ENCODE measurements at regions not wholly inside any gene's neighbourhood (a gene's known extent, or its start where the extent isn't known, plus 50 kb on each side); places are given as distances from the start of the nearest gene placed in this dataset.
A peak's percentile ranks its signal among the peaks of the same experiment; 100 is the strongest.

DNA sequence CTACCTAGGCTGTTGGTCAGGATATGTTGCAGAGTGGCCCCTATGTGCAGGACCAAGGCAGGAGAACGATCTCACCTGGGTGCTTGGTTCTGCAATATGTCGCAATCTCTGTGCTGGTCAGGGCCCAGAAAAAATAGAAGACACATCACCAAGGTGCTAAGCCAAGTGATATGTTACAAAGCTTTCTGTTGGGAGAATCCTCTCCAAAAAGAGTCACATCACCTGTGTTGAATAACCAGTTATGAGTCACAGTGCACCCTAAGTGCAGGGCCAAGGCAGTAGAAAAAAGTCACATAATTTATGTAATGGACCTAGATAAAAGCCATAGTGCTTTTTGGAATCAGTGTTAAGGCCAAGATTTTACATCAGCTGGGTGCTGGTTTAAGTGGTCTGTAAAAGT lies 965.9 kb upstream of the AMELY start:
- Mint-ChIP-seq H3K27ac (no peak overlapping the region), H3K36me3 (ENCODE audit: low read depth) (no peaks in the 10 kb centered on the region), H3K4me3 (no peak overlapping the region), H3K4me1 (ENCODE audit: low read depth) (no peaks in the 10 kb centered on the region), H3K9me3 (no peaks in the 10 kb centered on the region), H3K27me3 (no peaks in the 10 kb centered on the region)
- Histone ChIP-seq H3K4me3 (ENCODE audit: low read length) (no peak overlapping the region), H3K27ac (ENCODE audit: low read depth in 1 of 2, low read length in 2 of 2) (no peak overlapping the region), H3K36me3 (ENCODE audit: insufficient read depth, low read length) (no peaks in the 10 kb centered on the region), H3K27me3 (ENCODE audit: control insufficient read depth in 1 of 2, insufficient read depth in 2 of 2, low read length in 2 of 2) (no peaks in the 10 kb centered on the region), H3K4me1 (ENCODE audit: insufficient read depth, low read length) (no peaks in the 10 kb centered on the region), H3K9me3 (ENCODE audit: control insufficient read depth in 1 of 2, insufficient read depth in 1 of 2, low read length in 2 of 2) (no peaks in the 10 kb centered on the region)
- CTCF ChIA-PET: no interaction called here
- ATAC-seq (ENCODE audit: poor library complexity): no peak
- TF ChIP-seq, protein P1, sequence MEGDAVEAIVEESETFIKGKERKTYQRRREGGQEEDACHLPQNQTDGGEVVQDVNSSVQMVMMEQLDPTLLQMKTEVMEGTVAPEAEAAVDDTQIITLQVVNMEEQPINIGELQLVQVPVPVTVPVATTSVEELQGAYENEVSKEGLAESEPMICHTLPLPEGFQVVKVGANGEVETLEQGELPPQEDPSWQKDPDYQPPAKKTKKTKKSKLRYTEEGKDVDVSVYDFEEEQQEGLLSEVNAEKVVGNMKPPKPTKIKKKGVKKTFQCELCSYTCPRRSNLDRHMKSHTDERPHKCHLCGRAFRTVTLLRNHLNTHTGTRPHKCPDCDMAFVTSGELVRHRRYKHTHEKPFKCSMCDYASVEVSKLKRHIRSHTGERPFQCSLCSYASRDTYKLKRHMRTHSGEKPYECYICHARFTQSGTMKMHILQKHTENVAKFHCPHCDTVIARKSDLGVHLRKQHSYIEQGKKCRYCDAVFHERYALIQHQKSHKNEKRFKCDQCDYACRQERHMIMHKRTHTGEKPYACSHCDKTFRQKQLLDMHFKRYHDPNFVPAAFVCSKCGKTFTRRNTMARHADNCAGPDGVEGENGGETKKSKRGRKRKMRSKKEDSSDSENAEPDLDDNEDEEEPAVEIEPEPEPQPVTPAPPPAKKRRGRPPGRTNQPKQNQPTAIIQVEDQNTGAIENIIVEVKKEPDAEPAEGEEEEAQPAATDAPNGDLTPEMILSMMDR (IDR thresholded peaks at IDR 0.05): no peak
- DNase-seq: no peak
- intact Hi-C loops (cut with DNase I, micrococcal nuclease): no loop called here
- POLR2A ChIA-PET: no interaction called here

DNA sequence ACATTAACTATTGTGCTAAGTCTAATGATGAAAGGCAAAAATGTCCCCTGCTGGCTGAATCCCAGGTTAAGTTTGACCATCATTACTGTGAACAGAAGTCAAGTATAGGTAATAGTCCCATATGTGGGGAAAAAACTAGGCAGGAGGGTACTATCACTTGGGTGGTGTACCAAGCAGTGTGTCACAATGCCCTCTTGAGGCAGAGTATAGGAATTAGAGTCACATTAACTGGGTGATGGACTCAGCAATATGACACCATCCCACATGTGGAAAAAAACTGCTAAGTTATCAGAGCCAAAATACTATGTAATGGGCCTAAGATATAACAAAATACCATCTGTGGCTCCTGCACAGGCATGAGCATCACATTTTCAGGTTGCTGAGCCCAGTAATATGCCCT lies 962.5 kb upstream of the AMELY start:
- ChIA-PET CTCF (no interaction called here), POLR2A (no interaction called here)
- H3K4me3 Mint-ChIP-seq: no peak overlapping the region
- Histone ChIP-seq H3K4me1 (ENCODE audit: insufficient read depth, low read length) (no peaks in the 10 kb centered on the region), H3K27ac (ENCODE audit: low read depth in 1 of 2, low read length in 2 of 2) (no peak overlapping the region), H3K4me3 (ENCODE audit: low read length) (no peak overlapping the region), H3K9me3 (ENCODE audit: control insufficient read depth in 1 of 2, insufficient read depth in 1 of 2, low read length in 2 of 2) (no peaks in the 10 kb centered on the region), H3K36me3 (ENCODE audit: insufficient read depth, low read length) (no peaks in the 10 kb centered on the region), H3K27me3 (ENCODE audit: control insufficient read depth in 1 of 2, insufficient read depth in 2 of 2, low read length in 2 of 2) (no peaks in the 10 kb centered on the region)
- DNase-seq (peak in 3 of 14 experiments; percentile 1 to 10 (median 2)), ATAC-seq (ENCODE audit: poor library complexity) (no peak)
- H3K27ac Mint-ChIP-seq: no peak overlapping the region
- no peaks in the 10 kb centered on the region for H3K27me3 Mint-ChIP-seq
- H3K4me1 Mint-ChIP-seq (ENCODE audit: low read depth): no peaks in the 10 kb centered on the region
- no peaks in the 10 kb centered on the region for H3K36me3 Mint-ChIP-seq (ENCODE audit: low read depth)
- TF ChIP-seq, protein P1 (IDR thresholded peaks at IDR 0.05): no peak
- no peaks in the 10 kb centered on the region for H3K9me3 Mint-ChIP-seq
- intact Hi-C loops (cut with DNase I, micrococcal nuclease): loop anchor here in 1 of 2 experiments (2.0 kb wide), 1 partner anchor 909 kb away; no protein-coding TSS in a partner anchor

DNA sequence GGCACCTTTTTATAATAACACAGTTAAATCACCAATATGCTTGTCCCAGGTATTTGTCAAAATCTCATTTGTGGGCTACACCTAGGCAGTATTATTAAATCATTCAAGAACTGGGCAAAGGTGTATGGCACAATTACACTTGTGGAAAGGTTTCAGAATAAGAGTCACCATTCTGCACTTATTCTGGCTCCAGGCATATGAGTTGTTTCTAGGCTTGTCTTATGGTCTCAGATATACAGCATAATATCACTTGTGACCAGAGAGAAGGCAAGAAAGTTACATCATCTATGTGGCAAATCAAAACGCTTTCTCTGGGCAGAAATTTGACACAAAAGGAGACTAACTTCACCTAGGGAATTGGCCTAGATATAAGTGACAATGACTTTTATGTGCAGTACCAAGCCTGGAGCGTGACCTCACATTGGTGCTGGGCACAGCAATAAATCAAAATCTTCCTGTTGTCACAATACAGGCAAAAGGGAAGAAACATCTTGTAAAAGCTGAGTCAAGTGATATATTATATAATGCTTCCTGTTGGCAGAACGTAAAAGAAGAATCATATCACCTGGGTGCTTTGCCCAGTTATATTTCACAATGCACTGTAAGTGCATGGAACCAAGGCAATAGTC lies 959.9 kb upstream of the AMELY start:
- ChIA-PET POLR2A (no interaction called here), CTCF (no interaction called here)
- Histone ChIP-seq H3K27me3 (ENCODE audit: control insufficient read depth in 1 of 2, insufficient read depth in 2 of 2, low read length in 2 of 2) (no peaks in the 10 kb centered on the region), H3K4me1 (ENCODE audit: insufficient read depth, low read length) (no peaks in the 10 kb centered on the region), H3K36me3 (ENCODE audit: insufficient read depth, low read length) (no peaks in the 10 kb centered on the region), H3K27ac (ENCODE audit: low read depth in 1 of 2, low read length in 2 of 2) (no peak overlapping the region), H3K4me3 (ENCODE audit: low read length) (no peak overlapping the region), H3K9me3 (ENCODE audit: control insufficient read depth in 1 of 2, insufficient read depth in 1 of 2, low read length in 2 of 2) (no peaks in the 10 kb centered on the region)
- TF ChIP-seq, protein P1 (IDR thresholded peaks at IDR 0.05): no peak
- Mint-ChIP-seq H3K9me3 (no peaks in the 10 kb centered on the region), H3K4me1 (ENCODE audit: low read depth) (no peaks in the 10 kb centered on the region), H3K27me3 (no peaks in the 10 kb centered on the region), H3K36me3 (ENCODE audit: low read depth) (no peaks in the 10 kb centered on the region), H3K27ac (no peak overlapping the region), H3K4me3 (no peak overlapping the region)
- no peak for ATAC-seq (ENCODE audit: poor library complexity)
- no peak for DNase-seq
- intact Hi-C loops (cut with DNase I, micrococcal nuclease): no loop called here

Measured in CD4-positive, alpha-beta T cell (primary cell).